HCT116 (cell line): ENCODE measurements at regions not wholly inside any gene's neighbourhood (a gene's known extent, or its start where the extent isn't known, plus 50 kb on each side); places are given as distances from the start of the nearest gene placed in this dataset.

ENCODE experiments used
- ZNF274 ChIP-seq: fragments of 200-500 bp; sonication (Bioruptor generic); IDR thresholded peaks from 2 replicates; pipeline ENCODE4 v1.6.1; 2014; ENCODE audit warnings: mild to moderate bottlenecking, low read depth, low read length, inconsistent platforms
- TF ChIP-seq, protein P1 (sequence below): IDR thresholded peaks from 2 replicates; pipeline ENCODE4 v1.6.1; 2012; ENCODE audit warnings: low read depth
- TF ChIP-seq, protein P2 (sequence below), 3 experiments: fragments of 200-600 bp in 1 of 3; sonication (generic) in 1 of 3; IDR thresholded peaks in 2 of 3; conservative IDR thresholded peaks in 1 of 3; 2 replicates each; pipeline ENCODE4 v1.5.1; 2012 to 2017; ENCODE audit warnings: low read depth in 2 of 3, low read length in 2 of 3, antibody characterized with exemption in 1 of 3, borderline replicate concordance in 1 of 3, control low read depth in 1 of 3, mild to moderate bottlenecking in 1 of 3, mixed read lengths in 1 of 3, mixed run types in 1 of 3, moderate library complexity in 1 of 3; ENCODE audit not compliant: insufficient read depth in 1 of 3

DNA sequence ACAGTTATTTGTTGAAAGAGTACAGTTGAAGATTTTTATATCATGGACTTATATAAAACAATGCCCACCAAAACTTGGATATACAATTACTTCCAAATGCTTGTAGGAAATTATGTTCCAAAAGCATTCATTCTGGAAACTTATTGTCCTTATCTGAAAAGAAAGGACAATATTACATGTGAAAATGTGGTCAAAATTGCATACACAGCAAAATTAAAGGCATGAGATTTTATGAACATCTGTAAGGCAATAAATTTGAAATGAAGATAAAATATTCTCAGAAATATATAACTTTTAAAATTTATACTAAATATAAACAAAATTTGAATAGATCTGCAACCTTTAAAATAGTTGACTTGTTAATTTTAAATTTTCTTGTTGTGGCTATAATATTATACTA is 1173.8 kb downstream of the NLGN4X start:
- TF ChIP-seq, protein P1, sequence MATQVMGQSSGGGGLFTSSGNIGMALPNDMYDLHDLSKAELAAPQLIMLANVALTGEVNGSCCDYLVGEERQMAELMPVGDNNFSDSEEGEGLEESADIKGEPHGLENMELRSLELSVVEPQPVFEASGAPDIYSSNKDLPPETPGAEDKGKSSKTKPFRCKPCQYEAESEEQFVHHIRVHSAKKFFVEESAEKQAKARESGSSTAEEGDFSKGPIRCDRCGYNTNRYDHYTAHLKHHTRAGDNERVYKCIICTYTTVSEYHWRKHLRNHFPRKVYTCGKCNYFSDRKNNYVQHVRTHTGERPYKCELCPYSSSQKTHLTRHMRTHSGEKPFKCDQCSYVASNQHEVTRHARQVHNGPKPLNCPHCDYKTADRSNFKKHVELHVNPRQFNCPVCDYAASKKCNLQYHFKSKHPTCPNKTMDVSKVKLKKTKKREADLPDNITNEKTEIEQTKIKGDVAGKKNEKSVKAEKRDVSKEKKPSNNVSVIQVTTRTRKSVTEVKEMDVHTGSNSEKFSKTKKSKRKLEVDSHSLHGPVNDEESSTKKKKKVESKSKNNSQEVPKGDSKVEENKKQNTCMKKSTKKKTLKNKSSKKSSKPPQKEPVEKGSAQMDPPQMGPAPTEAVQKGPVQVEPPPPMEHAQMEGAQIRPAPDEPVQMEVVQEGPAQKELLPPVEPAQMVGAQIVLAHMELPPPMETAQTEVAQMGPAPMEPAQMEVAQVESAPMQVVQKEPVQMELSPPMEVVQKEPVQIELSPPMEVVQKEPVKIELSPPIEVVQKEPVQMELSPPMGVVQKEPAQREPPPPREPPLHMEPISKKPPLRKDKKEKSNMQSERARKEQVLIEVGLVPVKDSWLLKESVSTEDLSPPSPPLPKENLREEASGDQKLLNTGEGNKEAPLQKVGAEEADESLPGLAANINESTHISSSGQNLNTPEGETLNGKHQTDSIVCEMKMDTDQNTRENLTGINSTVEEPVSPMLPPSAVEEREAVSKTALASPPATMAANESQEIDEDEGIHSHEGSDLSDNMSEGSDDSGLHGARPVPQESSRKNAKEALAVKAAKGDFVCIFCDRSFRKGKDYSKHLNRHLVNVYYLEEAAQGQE: no peak
- no peak for TF ChIP-seq ZNF274
- TF ChIP-seq, protein P2, sequence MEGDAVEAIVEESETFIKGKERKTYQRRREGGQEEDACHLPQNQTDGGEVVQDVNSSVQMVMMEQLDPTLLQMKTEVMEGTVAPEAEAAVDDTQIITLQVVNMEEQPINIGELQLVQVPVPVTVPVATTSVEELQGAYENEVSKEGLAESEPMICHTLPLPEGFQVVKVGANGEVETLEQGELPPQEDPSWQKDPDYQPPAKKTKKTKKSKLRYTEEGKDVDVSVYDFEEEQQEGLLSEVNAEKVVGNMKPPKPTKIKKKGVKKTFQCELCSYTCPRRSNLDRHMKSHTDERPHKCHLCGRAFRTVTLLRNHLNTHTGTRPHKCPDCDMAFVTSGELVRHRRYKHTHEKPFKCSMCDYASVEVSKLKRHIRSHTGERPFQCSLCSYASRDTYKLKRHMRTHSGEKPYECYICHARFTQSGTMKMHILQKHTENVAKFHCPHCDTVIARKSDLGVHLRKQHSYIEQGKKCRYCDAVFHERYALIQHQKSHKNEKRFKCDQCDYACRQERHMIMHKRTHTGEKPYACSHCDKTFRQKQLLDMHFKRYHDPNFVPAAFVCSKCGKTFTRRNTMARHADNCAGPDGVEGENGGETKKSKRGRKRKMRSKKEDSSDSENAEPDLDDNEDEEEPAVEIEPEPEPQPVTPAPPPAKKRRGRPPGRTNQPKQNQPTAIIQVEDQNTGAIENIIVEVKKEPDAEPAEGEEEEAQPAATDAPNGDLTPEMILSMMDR (IDR thresholded peaks at IDR 0.05 in 2 of 3, conservative IDR thresholded peaks at IDR 0.05 in 1 of 3; ENCODE audit: borderline replicate concordance in 1 of 3, insufficient read depth in 1 of 3, low read depth in 2 of 3, low read length in 2 of 3): no peak
